NCI-H69 (cell line): ENCODE measurements at regions not wholly inside any gene's neighbourhood (a gene's known extent, or its start where the extent isn't known, plus 50 kb on each side); places are given as distances from the start of the nearest gene placed in this dataset.

Experiments used
- DNase-seq: peaks from one replicate; lab custom pipeline; 2025; lab: John Stamatoyannopoulos, UW

DNA sequence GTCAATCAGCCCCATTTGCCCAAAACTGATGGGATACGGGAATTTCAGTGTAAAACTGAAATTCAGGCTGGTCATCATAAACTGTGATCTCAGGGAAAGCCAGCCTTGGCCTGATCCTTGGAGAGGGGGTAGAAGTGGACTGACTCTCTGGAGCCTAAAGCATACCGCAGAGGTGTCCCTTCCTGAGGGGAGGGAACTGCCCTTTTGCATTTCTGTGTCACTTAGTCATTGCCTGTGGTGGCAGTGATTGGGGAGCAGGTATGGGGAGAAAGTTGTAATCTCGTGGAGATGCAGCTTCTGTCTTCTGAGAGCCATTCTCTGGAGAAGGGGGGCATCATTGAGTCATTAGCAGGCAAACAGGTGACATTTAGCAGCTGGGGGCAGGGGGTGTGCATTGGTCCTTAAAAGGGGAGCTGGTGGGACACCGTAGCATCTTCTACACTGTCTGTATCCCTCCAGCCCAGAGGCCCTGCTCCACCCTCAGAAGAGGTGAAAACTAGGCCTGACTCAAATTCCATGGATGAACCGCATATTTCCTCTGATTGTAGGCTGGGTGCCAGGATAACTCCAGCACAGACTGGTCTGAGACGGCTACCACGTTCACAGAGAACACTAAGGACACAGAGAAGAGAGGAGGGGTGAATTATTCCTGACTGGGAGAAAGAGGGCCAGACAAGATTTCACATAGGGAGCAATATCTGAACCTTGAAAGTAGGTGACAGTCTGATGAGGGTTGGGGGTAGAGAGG is 143.3 kb downstream of the SEC61B start:
- DNase-seq, result no peak

DNA sequence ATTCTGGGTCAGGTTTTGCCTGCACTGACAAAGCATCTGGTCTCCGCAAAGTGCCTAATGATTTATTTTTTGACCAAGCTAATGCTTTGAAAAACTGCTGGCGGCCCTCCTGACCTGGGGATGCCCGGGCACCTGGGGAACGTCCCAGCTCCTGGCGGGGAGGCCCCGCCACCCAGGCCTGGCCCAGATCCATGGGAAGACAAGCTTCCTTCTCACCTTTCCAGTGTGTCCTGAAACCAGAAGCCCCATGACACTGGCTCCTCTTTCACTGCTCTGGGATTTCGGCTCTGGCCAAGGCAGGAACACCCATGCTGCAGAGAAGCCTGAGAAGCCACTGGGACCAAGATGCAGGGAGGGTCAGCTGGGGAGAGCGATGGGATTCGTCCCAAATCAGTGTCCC is 144.1 kb downstream of the SEC61B start:
- DNase-seq, result no peak

DNA sequence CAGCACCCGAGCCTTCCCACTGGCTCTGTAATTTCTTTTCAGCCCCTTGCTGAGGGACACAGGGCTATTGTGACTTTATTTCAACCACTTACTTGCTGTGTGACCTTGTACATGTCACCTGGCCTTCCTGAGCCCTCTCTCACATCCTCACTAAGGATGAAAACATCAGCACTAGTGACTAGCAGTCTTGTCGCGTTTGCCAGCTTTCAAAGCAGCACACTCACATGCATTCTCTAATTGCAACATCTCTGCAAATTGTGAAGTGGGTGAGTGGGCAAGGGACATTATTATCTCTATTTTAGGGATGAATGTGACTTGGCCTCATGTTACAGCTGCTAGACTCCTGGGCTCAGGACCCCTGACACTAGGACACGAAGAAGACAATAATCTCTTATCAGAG is 144.5 kb downstream of the SEC61B start:
- DNase-seq, result no peak

DNA sequence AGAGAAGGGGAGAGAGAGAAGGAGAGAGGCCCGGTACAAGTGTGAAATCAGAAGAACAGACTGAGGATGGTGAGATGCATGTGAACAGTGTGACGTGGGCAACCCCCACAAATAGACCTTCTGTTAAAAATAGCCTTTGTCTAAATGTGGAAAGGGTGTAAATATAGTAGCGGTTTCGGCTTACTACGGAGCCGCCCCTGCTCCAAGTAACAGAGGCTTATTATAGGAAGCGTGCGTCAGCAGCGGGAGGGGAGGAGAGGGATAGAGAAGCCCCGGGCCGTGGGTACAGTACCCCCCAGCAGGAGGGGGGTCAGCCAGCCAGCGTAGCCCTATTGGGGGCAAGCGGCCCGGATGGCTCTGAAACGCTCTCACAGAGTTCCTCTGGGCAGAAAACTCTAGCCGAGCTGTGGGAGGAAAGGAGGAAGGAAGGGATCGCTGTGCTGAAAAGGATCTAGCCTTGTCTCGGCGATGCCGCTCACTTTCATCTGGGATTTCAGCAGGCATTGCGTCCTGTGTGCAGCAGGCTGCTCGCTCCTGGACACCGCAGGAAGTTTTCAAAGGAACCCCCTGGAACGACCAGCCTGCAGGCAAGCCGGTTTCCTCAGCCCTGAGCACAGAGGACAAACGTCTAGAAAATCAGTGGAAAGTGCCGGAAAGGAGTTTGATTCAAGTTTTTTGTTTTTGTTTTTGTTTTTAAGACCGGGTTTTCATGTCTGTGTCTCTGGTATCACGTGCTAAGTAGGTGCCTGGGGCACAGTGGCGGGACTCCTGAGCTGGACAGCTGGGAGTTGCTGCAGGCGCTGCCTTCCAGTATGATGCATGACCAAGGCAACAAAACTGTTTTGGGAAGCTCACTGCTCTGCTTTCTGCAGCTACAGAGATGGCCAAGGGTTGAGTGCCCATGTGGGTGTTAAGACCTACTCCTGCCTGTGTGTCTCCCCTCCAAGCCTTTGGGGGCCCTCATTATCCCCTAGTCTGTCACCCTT is 146.6 kb downstream of the SEC61B start:
- peak; percentile 79 for DNase-seq

DNA sequence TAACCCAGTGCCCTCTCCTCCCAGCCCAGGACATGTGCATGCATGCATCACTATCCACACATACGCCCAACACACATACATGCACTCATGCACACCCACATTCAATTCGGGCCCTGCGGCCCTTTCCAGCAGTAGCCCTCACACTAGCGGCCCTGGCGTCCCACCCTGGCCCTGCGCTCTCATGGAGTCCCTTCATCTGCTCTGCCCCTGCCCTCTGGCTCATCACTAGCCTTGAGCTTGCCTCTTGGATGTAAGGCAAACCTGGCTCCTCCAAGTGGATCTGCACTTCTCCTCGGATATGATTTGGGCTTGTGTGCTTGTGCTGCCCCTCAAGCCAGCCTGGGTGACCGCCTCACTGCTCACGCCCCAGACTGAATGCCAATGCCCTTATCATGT is 147.2 kb downstream of the SEC61B start:
- no peak for DNase-seq

DNA sequence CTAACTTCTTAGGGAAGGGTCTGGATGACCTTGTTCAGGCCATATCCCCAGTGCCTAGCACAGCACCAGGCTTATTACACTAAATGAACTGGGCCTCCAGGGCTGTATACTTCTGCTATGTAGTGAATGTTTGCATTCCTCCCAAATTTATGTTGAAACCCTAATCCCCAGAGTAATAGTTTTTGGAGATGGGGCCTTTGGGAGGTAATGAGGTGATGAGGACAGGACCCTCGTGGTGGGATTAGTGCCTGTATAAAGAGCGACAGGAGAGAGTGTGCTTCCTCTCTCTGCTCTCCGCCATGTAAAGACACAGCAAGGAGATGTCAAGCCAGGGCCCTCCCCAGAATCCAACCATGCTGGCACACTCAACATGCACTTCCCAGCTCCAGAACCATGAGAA is 148.3 kb downstream of the SEC61B start:
- DNase-seq, result no peak

GRCh38 chr9:99371376-99371775 is 149.3 kb downstream of the SEC61B start:
- DNase-seq, result no peak

- DNase-seq, result no peak
Measured at GRCh38 chr9:99373912-99374311, 151.8 kb downstream of the SEC61B start.

DNA sequence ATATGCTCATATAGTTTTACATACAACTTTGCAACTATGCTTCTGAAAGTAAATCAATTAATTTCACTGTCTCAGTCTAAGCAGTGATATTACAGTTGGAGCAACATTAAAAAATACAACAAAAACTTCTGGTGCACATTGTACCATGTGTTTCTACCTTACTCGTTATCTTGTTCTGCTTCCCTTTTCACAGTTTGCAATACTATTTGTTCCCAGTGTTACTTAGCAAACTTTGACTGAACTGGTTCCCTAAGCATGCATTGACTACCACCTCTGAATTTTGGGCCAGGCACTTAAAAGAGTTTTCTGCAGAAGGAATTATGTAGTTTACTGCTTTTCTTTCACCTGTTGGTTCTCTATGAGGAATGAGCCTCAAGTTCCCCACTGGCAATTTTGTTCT is 152.7 kb downstream of the SEC61B start:
- DNase-seq, result no peak

DNA sequence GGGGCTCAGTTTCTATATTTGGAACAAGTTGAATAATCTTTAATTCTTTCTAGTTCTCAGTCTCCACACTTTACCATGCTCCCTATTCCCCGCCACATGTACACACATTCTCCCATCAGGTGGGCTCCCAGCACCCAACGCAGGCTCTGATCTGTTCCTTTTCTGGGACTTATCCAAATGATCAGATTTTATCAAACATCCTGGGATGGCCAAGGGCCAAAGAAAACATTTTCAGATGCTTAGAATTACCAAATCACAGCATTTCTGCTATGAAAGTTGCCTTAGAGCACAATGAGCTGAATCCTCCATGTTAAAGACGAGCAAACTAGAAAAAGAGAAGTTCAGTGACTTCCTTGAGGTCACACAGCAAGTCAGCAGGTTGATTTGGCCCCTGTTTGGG is 153.4 kb downstream of the SEC61B start:
- DNase-seq, result no peak

GRCh38 chr9:99377790-99378775 is 156.0 kb downstream of the SEC61B start:
- no peak for DNase-seq

- DNase-seq, result no peak
Measured at GRCh38 chr9:99383536-99383935, 161.5 kb downstream of the SEC61B start.

- peak; percentile 36 for DNase-seq
Measured at GRCh38 chr9:99385215-99385614, 163.1 kb downstream of the SEC61B start.

DNA sequence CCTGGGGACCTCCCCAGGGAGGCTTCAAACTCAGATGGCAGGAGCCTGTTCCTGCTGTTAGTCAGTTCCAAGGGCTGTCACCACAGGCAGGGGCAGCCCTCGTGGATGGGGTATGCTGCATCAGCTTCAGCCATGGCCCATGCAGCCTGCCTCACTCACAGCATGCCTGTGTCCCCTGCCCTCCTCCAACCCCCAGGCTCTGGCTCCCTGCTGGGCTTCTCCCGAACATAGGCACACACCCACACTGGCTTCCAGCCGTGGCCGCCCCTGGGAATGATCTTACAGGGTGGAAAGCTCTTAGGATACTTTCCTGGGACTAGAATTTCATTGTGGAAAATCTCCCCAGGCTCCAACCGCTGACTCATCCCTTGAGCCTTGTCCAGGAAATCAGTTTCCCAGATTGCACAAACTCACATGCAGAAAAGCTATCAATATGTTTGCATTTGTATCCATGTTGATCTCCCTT is 163.8 kb downstream of the SEC61B start:
- peak; percentile 65 for DNase-seq

DNA sequence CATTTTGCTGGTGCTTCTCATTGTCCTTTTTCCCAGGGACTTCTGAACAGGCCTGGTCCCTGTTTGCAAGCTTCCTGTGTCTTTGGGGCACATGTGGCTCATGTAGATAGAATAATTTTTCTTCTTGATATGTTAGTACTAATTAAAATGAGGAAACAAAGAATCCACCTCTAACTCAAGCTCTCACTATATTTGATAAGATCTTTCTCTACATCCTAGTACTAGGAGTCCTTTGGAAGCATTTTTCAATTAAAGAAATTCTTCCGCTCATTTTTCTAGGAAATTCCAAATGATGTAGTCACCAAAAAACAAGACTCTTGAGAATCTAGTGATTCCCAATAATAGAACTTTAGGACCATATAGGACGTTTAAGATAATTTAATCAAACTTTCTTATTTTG is 165.3 kb downstream of the SEC61B start:
- no peak for DNase-seq

GRCh38 chr9:99389087-99390033 is 167.3 kb downstream of the SEC61B start:
- no peak for DNase-seq

GRCh38 chr9:99391937-99392594 is 170.0 kb downstream of the SEC61B start:
- DNase-seq, result no peak

DNA sequence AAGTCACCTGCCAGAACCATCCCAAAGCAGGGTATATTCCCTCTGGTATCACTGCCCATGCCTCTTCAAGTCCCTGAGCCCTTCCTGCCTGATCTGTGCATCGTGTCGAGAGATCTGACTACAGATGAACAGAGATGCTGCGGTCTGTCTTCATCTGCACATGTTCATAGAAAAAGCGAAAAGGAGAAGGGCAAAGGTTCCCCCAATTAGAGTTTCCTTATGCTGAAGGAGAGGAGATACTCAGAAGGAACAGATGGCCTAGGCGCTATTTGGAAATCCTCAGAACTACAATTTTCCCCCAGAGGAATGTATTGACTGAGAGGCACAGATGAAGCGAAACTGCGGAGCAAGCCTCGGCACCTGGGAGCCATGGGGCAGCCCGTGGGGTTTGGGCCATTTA is 170.9 kb downstream of the SEC61B start:
- DNase-seq, result peak; percentile 20

- DNase-seq, result no peak
Measured at GRCh38 chr9:99393993-99394392, 171.9 kb downstream of the SEC61B start.

DNA sequence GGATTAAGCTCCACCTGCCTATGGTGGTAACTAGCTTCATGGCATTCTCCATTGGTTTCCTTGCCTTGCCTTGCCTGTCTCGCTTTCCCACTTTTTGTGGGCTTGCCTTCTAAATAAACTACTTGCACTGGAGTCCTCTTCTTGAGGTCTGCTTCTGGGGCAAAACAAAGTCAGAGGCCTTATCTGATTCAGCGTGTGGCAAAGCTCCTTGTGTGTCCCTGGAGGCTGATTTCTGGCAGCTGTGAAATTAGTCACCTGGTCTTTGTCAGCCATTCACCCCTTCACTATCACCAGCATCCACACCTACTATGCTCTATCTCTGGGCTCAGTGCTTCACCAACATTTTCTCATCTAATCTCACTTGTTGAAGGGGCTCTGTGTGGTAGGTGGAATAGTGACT is 176.2 kb downstream of the SEC61B start:
- no peak for DNase-seq
